ENCODE measurements at regions not wholly inside any gene's neighbourhood (a gene's known extent, or its start where the extent isn't known, plus 50 kb on each side); places are given as distances from the start of the nearest gene placed in this dataset.

DNA sequence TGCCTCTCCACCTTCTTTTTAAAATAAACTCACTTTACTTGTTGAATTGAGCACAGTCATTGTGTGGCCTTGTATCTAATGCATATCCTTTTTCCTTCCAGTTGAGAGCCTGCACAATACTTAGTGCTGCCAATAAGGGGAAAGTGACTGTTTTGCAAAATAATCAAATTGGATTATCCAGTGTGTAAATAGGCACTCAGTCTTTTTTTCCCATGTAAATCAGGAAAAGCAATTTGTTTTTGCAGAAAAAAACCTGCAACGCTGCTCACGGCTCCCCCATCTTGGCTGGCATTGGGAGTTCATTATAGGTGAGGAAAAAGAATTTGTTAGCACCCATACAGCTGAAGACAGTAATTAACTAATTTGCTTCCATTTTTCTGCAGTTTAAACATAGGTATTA is 299.9 kb downstream of the CSNK1G3 start:
- in situ Hi-C loops (cut with HindIII; ENCODE audit: extremely low pct_ligation_motif_present, low pct_unique_long_range_greater_than_20kb) (no loop called here), intact Hi-C loops (cut with micrococcal nuclease; ENCODE audit: unreplicated experiment) (no loop called here)
- Histone ChIP-seq H3K27me3 (ENCODE audit: control insufficient read depth in 1 of 2, insufficient read depth in 2 of 2, low read length in 2 of 2) (no peaks in the 10 kb centered on the region), H3K4me1 (ENCODE audit: insufficient read depth, low read length) (peaks cover 10% of the 10 kb centered on the region; the same call in 1 of the 2 replicates), H3K27ac (ENCODE audit: extremely low read length, insufficient read depth, low read length) (no peak overlapping the region), H3K4me2 (ENCODE audit: low read depth, low read length) (no peak overlapping the region), H3K79me2 (ENCODE audit: insufficient read depth, low read length) (no peaks in the 10 kb centered on the region), H2AFZ (ENCODE audit: low read length) (no peak overlapping the region), H3K9ac (ENCODE audit: insufficient read depth, low read depth, low read length) (no peak overlapping the region), H4K20me1 (ENCODE audit: insufficient read depth, low read length) (no peaks in the 10 kb centered on the region), H3K4me3 (replicated peaks in 1 of 3; ENCODE audit: insufficient read depth in 1 of 3, low read depth in 2 of 3, low read length in 3 of 3) (no peak overlapping the region), H3K36me3 (replicated peaks in 1 of 2; ENCODE audit: control insufficient read depth in 1 of 2, insufficient read depth in 2 of 2, low read length in 2 of 2) (no peaks in the 10 kb centered on the region), H3K9me3 (ENCODE audit: low read length) (no peaks in the 10 kb centered on the region)
- no TSS peak for BruUV-seq (replicated peaks)
- ChIA-PET CTCF (ENCODE audit: low intra/inter-chr PET ratio, low total read pairs) (no interaction called here), POLR2A (no interaction called here)
- 76% methylated on average over 2 of the region's 2 CpGs for WGBS (ENCODE audit: low lambda C conversion rate)
- DNase-seq (ENCODE audit: low spot score) = no peak
- no peak for ATAC-seq
- no peak for TF ChIP-seq ETV5 (CRISPR knock-in tag; IDR thresholded peaks at IDR 0.05; ENCODE audit: borderline replicate concordance)
- no peak for TF ChIP-seq SOX13 (IDR thresholded peaks at IDR 0.05)
- no peak for TF ChIP-seq SOX13 (CRISPR knock-in tag; conservative IDR thresholded peaks at IDR 0.05 in 1 of 2, IDR thresholded peaks at IDR 0.05 in 1 of 2)
- no peak for TF ChIP-seq GTF3A (CRISPR knock-in tag; conservative IDR thresholded peaks at IDR 0.05)
- no peak for TF ChIP-seq ZNF382 (CRISPR knock-in tag; IDR thresholded peaks at IDR 0.05; ENCODE audit: borderline replicate concordance)
- TF ChIP-seq DMAP1 (CRISPR knock-in tag; IDR thresholded peaks at IDR 0.05) = no peak
- no peak for TF ChIP-seq NFYB (CRISPR knock-in tag; IDR thresholded peaks at IDR 0.05)
- no peak for TF ChIP-seq MLXIP (CRISPR knock-in tag; IDR thresholded peaks at IDR 0.05; ENCODE audit: borderline replicate concordance)
- no peak for TF ChIP-seq AGO2 (optimal IDR thresholded peaks at IDR 0.05; ENCODE audit: low read depth, low read length)
- no peak for TF ChIP-seq RFXAP (CRISPR knock-in tag; IDR thresholded peaks at IDR 0.05; ENCODE audit: borderline replicate concordance)
- no peak for TF ChIP-seq GPN1 (CRISPR knock-in tag; IDR thresholded peaks at IDR 0.05; ENCODE audit: borderline replicate concordance)
- TF ChIP-seq HNRNPLL (IDR thresholded peaks at IDR 0.05; ENCODE audit: low read depth, low read length, poor library complexity, severe bottlenecking) = no peak
- TF ChIP-seq ZBTB21 (CRISPR knock-in tag; IDR thresholded peaks at IDR 0.05) = no peak
- TF ChIP-seq AKAP8 (CRISPR knock-in tag; IDR thresholded peaks at IDR 0.05) = no peak
- no peak for TF ChIP-seq CEBPZ (IDR thresholded peaks at IDR 0.05; ENCODE audit: low read length)
- FAIRE-seq = no peak
